PC-9 (cell line): ENCODE measurements at regions not wholly inside any gene's neighbourhood (a gene's known extent, or its start where the extent isn't known, plus 50 kb on each side); places are given as distances from the start of the nearest gene placed in this dataset.

ENCODE experiments used
- BruUV-seq: library from RNA; stranded (reverse); fragments of 400-500 nt; replicated peaks from 2 replicates; lab custom pipeline; 2021; lab: Mats Ljungman, UMichigan
- CTCF ChIA-PET: fragments of 300-600 bp; sonication (Branson Sonifier 250); formaldehyde crosslinking; loops from one replicate; lab custom pipeline; 2022; ENCODE audit warnings: antibody characterized with exemption; lab: Charles Lee
- POLR2A ChIA-PET: fragments of 300-600 bp; sonication (Branson Sonifier 250); formaldehyde crosslinking; loops from one replicate; lab custom pipeline; 2022; ENCODE audit warnings: antibody characterized with exemption; ENCODE audit not compliant: unreplicated experiment; lab: Charles Lee
- DNase-seq, 2 experiments: peaks; one replicate each; pipeline versions ENCODE4 v3.0.0 to v3.0.0-alpha.2; 2015 to 2022; ENCODE audit warnings: mixed read lengths in 1 of 2
- H2AFZ ChIP-seq: fragments of 200-600 bp; sonication (generic); 2 replicates; pipeline ENCODE4 v1.8.1; 2017; ENCODE audit warnings: antibody characterized with exemption
- H3F3A ChIP-seq: fragments of 200-600 bp; sonication (generic); 2 replicates; pipeline ENCODE4 v1.8.1; 2017; ENCODE audit warnings: antibody characterized with exemption, mild to moderate bottlenecking, low read depth; ENCODE audit not compliant: insufficient read depth
- H3K27ac ChIP-seq: fragments of 200-600 bp; sonication (generic); 2 replicates; pipeline ENCODE4 v1.6.1; 2016; ENCODE audit warnings: mixed run types
- H3K27me3 ChIP-seq: fragments of 200-600 bp; sonication (generic); 2 replicates; pipeline ENCODE4 v1.6.1; 2016; ENCODE audit warnings: low read depth, mixed run types; ENCODE audit not compliant: insufficient read depth
- H3K36me3 ChIP-seq: fragments of 200-600 bp; sonication (generic); 2 replicates; pipeline ENCODE4 v1.6.1; 2016; ENCODE audit warnings: low read depth, mixed run types
- H3K4me1 ChIP-seq: fragments of 200-600 bp; sonication (generic); replicated peaks from 2 replicates; pipeline ENCODE4 v1.6.1; 2016; ENCODE audit warnings: mixed run types; ENCODE audit not compliant: insufficient read depth
- H3K4me2 ChIP-seq: fragments of 200-600 bp; sonication (generic); 2 replicates; pipeline ENCODE4 v1.6.1; 2017; ENCODE audit warnings: mixed run types
- H3K4me3 ChIP-seq: fragments of 200-600 bp; sonication (generic); 2 replicates; pipeline ENCODE4 v1.6.1; 2016; ENCODE audit warnings: mixed run types
- H3K79me2 ChIP-seq: fragments of 200-600 bp; sonication (generic); 2 replicates; pipeline ENCODE4 v1.6.1; 2017; ENCODE audit warnings: low read depth, mixed run types
- H3K9me2 ChIP-seq: fragments of 200-600 bp; sonication (generic); 2 replicates; pipeline ENCODE4 v1.8.1; 2017; ENCODE audit warnings: mild to moderate bottlenecking; ENCODE audit not compliant: insufficient read depth
- H3K9me3 ChIP-seq: fragments of 200-600 bp; sonication (generic); 2 replicates; pipeline ENCODE4 v1.8.1; 2016; ENCODE audit warnings: low read depth; ENCODE audit not compliant: insufficient read depth
- H4K20me1 ChIP-seq: fragments of 200-600 bp; sonication (generic); 2 replicates; pipeline ENCODE4 v1.8.1; 2017; ENCODE audit not compliant: insufficient read depth
- EZH2 ChIP-seq: fragments of 200-600 bp; sonication (generic); IDR thresholded peaks from 2 replicates; pipeline ENCODE4 v1.8.0; 2017; ENCODE audit warnings: antibody characterized with exemption, low read depth
- intact Hi-C: fragments of 100-400 bp; cut with micrococcal nuclease; formaldehyde crosslinking; loops from one replicate; pipeline ENCODE4 v1.10.0; 2022; ENCODE audit not compliant: unreplicated experiment
- TF ChIP-seq, protein P1 (sequence below): fragments of 200-600 bp; sonication (generic); conservative IDR thresholded peaks from 2 replicates; pipeline ENCODE4 v1.6.1; 2017; ENCODE audit warnings: mixed run types, antibody characterized with exemption, mild to moderate bottlenecking, moderate library complexity

GRCh38 chr13:77480066-77480465 is 55.4 kb upstream of the SCEL start:
- Histone ChIP-seq H3K27me3 (no peaks in the 10 kb centered on the region), H3K4me3 (no peak overlapping the region), H4K20me1 (no peaks in the 10 kb centered on the region), H3K9me3 (no peaks in the 10 kb centered on the region), H3K79me2 (no peaks in the 10 kb centered on the region), H3K36me3 (no peaks in the 10 kb centered on the region), H3K4me2 (no peak overlapping the region), H3K9me2 (no peaks in the 10 kb centered on the region), H3K4me1 (peaks cover 11% of the 10 kb centered on the region), H2AFZ (no peak overlapping the region), H3F3A (no peaks in the 10 kb centered on the region), H3K27ac (no peak overlapping the region)
- intact Hi-C loops, result no loop called here
- BruUV-seq, result no TSS peak
- CTCF ChIA-PET, result no interaction called here
- no peak for DNase-seq
- POLR2A ChIA-PET, result interaction anchor here (0.7 kb wide), 1 partner anchor 249 kb away, joined by 4 read pairs; no protein-coding TSS in a partner anchor
- no peak for TF ChIP-seq EZH2
- TF ChIP-seq, protein P1, sequence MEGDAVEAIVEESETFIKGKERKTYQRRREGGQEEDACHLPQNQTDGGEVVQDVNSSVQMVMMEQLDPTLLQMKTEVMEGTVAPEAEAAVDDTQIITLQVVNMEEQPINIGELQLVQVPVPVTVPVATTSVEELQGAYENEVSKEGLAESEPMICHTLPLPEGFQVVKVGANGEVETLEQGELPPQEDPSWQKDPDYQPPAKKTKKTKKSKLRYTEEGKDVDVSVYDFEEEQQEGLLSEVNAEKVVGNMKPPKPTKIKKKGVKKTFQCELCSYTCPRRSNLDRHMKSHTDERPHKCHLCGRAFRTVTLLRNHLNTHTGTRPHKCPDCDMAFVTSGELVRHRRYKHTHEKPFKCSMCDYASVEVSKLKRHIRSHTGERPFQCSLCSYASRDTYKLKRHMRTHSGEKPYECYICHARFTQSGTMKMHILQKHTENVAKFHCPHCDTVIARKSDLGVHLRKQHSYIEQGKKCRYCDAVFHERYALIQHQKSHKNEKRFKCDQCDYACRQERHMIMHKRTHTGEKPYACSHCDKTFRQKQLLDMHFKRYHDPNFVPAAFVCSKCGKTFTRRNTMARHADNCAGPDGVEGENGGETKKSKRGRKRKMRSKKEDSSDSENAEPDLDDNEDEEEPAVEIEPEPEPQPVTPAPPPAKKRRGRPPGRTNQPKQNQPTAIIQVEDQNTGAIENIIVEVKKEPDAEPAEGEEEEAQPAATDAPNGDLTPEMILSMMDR, result no peak

DNA sequence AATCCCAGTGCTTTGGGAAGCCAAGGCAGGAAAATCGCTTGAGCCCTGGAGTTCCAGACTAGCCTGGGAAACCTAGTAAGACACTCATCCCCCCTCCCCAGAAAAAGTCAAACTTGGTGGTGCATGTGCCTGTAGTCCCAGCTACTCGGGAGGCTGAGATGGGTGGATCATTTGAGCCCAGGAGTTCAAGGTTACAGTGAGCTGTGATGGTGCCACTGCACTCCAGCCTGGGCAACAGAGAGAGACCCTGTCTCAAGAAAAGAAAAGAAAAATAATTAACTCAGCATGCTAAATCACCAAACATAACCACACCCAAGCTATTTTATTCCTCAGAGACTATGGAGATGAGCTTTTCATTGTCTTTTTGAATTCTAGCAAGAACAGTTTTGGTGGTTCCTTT is 56.2 kb upstream of the SCEL start:
- intact Hi-C loops, result loop anchor here (10.0 kb wide), 1 partner anchor 455 kb away; the partner anchor contains the start of gene FBXL3
- no TSS peak for BruUV-seq
- H3K27ac ChIP-seq, result no peak overlapping the region
- H3K4me2 ChIP-seq, result no peak overlapping the region
- TF ChIP-seq, protein P1, result no peak
- TF ChIP-seq EZH2, result no peak
- H3K9me2 ChIP-seq, result no peaks in the 10 kb centered on the region
- no peaks in the 10 kb centered on the region for H4K20me1 ChIP-seq
- ChIA-PET CTCF (interaction anchor here (0.6 to 1.0 kb wide), 4 partner anchors 10 to 66 kb away, joined by 3 to 4 read pairs (median 4); no protein-coding TSS in a partner anchor), POLR2A (no interaction called here)
- H3K9me3 ChIP-seq, result no peaks in the 10 kb centered on the region
- peaks cover 11% of the 10 kb centered on the region for H3K4me1 ChIP-seq
- H3F3A ChIP-seq, result no peaks in the 10 kb centered on the region
- H3K4me3 ChIP-seq, result no peak overlapping the region
- no peak overlapping the region for H2AFZ ChIP-seq
- no peaks in the 10 kb centered on the region for H3K36me3 ChIP-seq
- no peaks in the 10 kb centered on the region for H3K27me3 ChIP-seq
- DNase-seq, result no peak
- no peaks in the 10 kb centered on the region for H3K79me2 ChIP-seq

DNA sequence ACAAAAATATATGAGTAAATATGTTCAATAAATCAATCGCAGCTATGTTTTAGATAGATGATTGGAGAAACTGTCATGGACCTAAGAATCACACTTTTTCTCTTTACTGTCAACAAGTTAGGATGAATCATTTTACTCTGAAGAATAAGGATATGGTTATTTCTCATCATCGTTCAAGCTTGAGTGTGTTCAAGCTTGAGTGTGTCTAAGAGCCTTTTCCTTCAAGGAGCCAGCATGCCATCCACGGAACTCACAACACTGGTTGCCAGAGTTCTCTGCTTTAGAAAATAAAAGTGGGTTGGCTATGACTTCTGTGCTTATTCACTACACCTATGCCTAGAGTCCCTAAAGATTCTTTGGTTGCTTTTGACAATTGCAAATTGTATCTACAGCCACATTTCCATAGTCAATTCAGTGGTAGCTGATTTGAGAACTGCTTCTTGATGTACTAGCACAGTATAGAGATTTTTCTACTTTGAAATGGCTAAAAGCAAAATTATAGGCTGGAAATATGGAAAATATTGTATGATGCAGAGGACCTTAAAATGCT is 58.1 kb upstream of the SCEL start:
- POLR2A ChIA-PET, result no interaction called here
- Histone ChIP-seq H3K79me2 (no peaks in the 10 kb centered on the region), H3K27me3 (no peaks in the 10 kb centered on the region), H3F3A (no peaks in the 10 kb centered on the region), H3K4me1 (peaks cover 11% of the 10 kb centered on the region), H4K20me1 (no peaks in the 10 kb centered on the region), H3K9me3 (no peaks in the 10 kb centered on the region), H3K36me3 (no peaks in the 10 kb centered on the region), H3K27ac (peak overlapping the region; percentile 50; the same call in 1 of the 2 replicates), H3K4me3 (peak overlapping the region; percentile 61; the same call in 1 of the 2 replicates), H3K9me2 (no peaks in the 10 kb centered on the region), H3K4me2 (peak overlapping the region; percentile 67), H2AFZ (peak overlapping the region; percentile 87; the same call in 1 of the 2 replicates)
- no peak for DNase-seq
- no peak for TF ChIP-seq EZH2
- TF ChIP-seq, protein P1, result no peak
- CTCF ChIA-PET, result interaction anchor here (0.6 to 0.9 kb wide), 2 partner anchors 40 to 70 kb away, joined by 3 to 4 read pairs; no protein-coding TSS in a partner anchor
- BruUV-seq, result no TSS peak
- intact Hi-C loops, result loop anchor here (10.0 kb wide), 1 partner anchor 453 kb away; the partner anchor contains the start of gene FBXL3
